Testis (tissue), 2 donors: ENCODE measurements at regions not wholly inside any gene's neighbourhood (a gene's known extent, or its start where the extent isn't known, plus 50 kb on each side); places are given as distances from the start of the nearest gene placed in this dataset.

Experiments used
- DNase-seq: peaks from one replicate; pipeline ENCODE4 v3.0.0-alpha.2; 2019
- H3K27ac ChIP-seq, 2 donors: fragments of 200-600 bp; sonication (generic); one replicate each; pipeline ENCODE4 v1.5.1; 2019
- H3K27me3 ChIP-seq: fragments of 200-600 bp; sonication (generic); one replicate; pipeline ENCODE4 v1.5.1; 2019
- H3K36me3 ChIP-seq: fragments of 200-600 bp; sonication (generic); one replicate; pipeline ENCODE4 v1.5.1; 2017; ENCODE audit warnings: low read depth; ENCODE audit errors: missing control alignments
- H3K4me1 ChIP-seq: fragments of 200-600 bp; sonication (generic); one replicate; pipeline ENCODE4 v1.5.1; 2019
- H3K4me3 ChIP-seq, 2 donors: fragments of 200-600 bp; sonication (generic); one replicate each; pipeline ENCODE4 v1.5.1; 2017 to 2019
- H3K9me3 ChIP-seq: fragments of 200-600 bp; sonication (generic); one replicate; pipeline ENCODE4 v1.5.1; 2017
- CTCF ChIP-seq, 3 experiments: fragments of 450-650 bp in 2 of 3; fragments of 200-600 bp in 1 of 3; sonication (generic) in 1 of 3; IDR thresholded peaks; one replicate each; pipeline ENCODE4 v1.5.1; 2016 to 2019; ENCODE audit warnings: antibody characterized with exemption in 3 of 3, mild to moderate bottlenecking in 2 of 3, moderate library complexity in 1 of 3
- POLR2A ChIP-seq: fragments of 450-650 bp; IDR thresholded peaks from one replicate; pipeline ENCODE4 v1.6.1; 2017; ENCODE audit warnings: antibody characterized with exemption, mild to moderate bottlenecking, moderate library complexity
- WGBS, 2 donors: methylation state at CpG; one replicate each; pipeline ENCODE4 v1.1.5; 2018; 5-methylcytosine and 5-hydroxymethylcytosine counted together
- intact Hi-C: fragments of 100-400 bp; cut with DNase I; formaldehyde crosslinking; loops from one replicate; pipeline ENCODE4 v1.15.1; 2023; ENCODE audit warnings: low total_unique reads

DNA sequence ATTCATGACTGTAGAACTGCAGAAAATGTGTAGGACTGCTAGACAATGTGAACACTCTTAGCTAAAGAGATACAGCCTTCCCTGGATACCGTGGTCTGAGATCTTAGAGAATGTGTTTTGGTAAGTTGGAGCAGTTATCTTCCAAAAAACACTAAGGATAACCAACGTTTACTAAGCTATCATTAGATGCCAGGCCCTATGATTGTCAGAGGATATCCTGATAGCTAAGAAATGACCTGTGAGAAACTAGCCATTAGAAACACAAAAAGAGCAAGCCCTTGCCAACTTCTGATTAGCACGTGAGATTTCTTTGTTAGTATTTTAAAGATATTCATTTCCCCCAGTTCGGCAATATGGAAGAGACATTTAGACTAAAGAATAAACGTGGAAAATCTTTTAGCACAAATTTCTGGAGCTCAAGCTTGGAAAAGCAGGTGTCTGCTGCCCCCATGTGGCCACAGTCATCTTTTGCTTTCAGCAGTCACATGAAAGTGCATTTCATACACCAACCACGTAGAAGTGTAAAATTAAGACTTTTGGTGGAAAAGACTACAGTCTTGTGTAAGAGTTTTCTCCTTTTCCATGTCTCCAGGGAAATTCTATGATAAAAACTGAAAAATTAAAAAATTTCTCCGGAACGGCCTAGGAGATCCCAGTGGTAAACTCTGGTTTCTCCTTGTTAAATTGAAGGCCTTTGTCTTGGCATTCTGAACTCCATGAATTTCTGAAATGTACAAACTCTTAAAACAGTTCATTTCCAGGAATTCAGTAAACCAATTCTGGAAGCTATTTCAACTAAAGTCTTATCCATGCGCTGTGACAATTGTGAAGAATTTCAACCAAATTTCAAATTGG, 136.4 kb downstream of the ZNF674 start:
- TF ChIP-seq POLR2A = no peak
- TF ChIP-seq CTCF (IDR thresholded peaks at IDR 0.05) = peak; percentile 68 to 71 (median 70)
- H3K4me3 ChIP-seq = no peak overlapping the region
- H3K27me3 ChIP-seq = no peaks in the 10 kb centered on the region
- 13 to 24% methylated on average over 9 of the region's 9 CpGs for WGBS, 2 donors
- intact Hi-C loops = no loop called here
- no peaks in the 10 kb centered on the region for H3K4me1 ChIP-seq
- no peaks in the 10 kb centered on the region for H3K9me3 ChIP-seq
- H3K36me3 ChIP-seq = no peaks in the 10 kb centered on the region
- peak; percentile 77 for DNase-seq
- H3K27ac ChIP-seq = no peak overlapping the region

DNA sequence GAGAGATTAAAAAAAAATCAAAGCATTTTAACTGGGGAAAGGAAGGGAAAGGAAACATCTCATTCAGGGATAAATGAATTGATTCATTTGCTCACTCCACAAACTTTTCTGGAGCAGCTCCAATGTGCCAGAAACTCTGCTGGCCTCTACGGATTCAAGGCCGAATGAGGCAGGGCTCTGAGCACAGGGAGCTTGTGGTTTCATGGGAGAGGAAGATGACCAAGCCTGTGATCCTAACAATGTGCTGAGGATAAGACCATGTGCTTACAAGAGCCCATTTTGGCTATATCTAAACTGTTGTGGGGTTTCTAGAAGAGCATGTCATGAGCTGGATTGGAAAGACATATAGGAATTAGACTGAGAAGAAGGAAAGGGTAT, 137.5 kb downstream of the ZNF674 start:
- Histone ChIP-seq H3K27ac (no peak overlapping the region), H3K27me3 (no peaks in the 10 kb centered on the region), H3K4me3 (no peak overlapping the region), H3K9me3 (no peaks in the 10 kb centered on the region), H3K4me1 (no peaks in the 10 kb centered on the region), H3K36me3 (no peaks in the 10 kb centered on the region)
- 13 to 37% methylated on average over 2 of the region's 2 CpGs for WGBS, 2 donors
- intact Hi-C loops = no loop called here
- DNase-seq = peak; percentile 18
- TF ChIP-seq CTCF (IDR thresholded peaks at IDR 0.05) = no peak
- TF ChIP-seq POLR2A = no peak

DNA sequence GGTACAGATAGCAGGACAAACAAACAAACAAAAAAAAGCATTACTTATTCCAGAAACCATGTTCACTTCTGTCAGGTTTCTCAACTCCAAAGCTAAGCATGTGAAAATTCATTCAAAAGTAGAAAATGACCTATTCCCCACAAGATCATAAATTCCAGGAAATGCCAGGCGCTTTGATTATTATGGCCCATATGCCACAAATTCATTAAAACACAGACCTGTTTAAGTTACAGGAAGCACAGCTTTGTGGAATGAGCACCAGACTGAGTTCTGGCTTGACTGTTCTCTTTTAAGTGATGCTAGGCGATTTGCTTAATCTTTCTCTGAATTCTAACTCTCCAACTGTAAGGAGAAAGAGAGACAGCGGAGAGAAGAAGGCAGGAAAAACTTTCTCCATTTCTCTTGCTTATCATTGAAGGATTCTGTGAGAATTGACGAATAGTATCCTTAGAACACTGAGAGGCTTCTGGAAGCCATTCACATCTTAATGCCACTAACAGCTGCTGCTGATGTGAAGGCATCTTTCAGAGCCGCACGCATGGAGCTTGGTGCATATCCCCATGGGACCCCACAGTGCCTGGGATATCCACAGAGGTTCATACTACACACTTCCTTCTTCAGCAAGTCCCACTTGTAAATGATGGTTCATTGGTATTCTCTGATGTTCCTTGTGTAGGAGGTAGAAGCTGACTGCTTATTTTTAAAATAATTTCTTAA, 138.0 kb downstream of the ZNF674 start:
- no peak for DNase-seq
- 64 to 75% methylated on average over 6 of the region's 6 CpGs for WGBS, 2 donors
- intact Hi-C loops = no loop called here
- no peaks in the 10 kb centered on the region for H3K27me3 ChIP-seq
- no peak for TF ChIP-seq POLR2A
- no peak for TF ChIP-seq CTCF (IDR thresholded peaks at IDR 0.05)
- no peaks in the 10 kb centered on the region for H3K4me1 ChIP-seq
- H3K9me3 ChIP-seq = no peaks in the 10 kb centered on the region
- no peaks in the 10 kb centered on the region for H3K36me3 ChIP-seq
- no peak overlapping the region for H3K27ac ChIP-seq
- no peak overlapping the region for H3K4me3 ChIP-seq

DNA sequence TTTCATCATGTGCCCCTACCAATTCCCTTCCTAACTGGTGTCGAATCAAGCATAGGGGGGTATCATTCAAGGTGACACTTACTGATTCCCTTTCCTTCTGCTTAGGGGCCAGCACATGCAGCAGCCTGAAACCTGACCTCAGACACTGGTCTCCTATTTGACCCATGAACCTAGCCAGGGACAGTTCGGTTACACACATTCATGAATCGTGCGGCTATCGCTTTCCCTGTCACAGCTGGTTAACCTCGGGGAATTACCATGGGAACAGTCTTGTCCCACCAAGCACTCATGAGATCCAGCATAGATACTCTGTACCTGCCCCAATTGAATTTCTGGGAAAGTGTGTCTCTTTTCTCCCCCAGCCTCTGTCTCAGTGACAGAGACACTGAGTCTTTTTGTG, 140.4 kb downstream of the ZNF674 start:
- Histone ChIP-seq H3K4me3 (no peak overlapping the region), H3K27ac (no peak overlapping the region), H3K9me3 (no peaks in the 10 kb centered on the region), H3K36me3 (no peaks in the 10 kb centered on the region), H3K4me1 (no peaks in the 10 kb centered on the region), H3K27me3 (no peaks in the 10 kb centered on the region)
- intact Hi-C loops = no loop called here
- WGBS, 2 donors = 89 to 93% methylated on average over 6 of the region's 6 CpGs
- TF ChIP-seq POLR2A (no peak), CTCF (IDR thresholded peaks at IDR 0.05) (no peak)
- no peak for DNase-seq
